Ishikawa (cell line): ENCODE measurements at regions not wholly inside any gene's neighbourhood (a gene's known extent, or its start where the extent isn't known, plus 50 kb on each side); places are given as distances from the start of the nearest gene placed in this dataset.

Source experiments
- CEBPB ChIP-seq: IDR thresholded peaks from 2 replicates; pipeline ENCODE4 v1.6.1; 2012
- YY1 ChIP-seq: IDR thresholded peaks from 2 replicates; pipeline ENCODE4 v1.6.1; 2012; ENCODE audit warnings: low read depth

GRCh38 chr1:229022595-229023333 is 248.1 kb upstream of the RAB4A start:
- TF ChIP-seq CEBPB (no peak), YY1 (no peak)
